ENCODE measurements at regions not wholly inside any gene's neighbourhood (a gene's known extent, or its start where the extent isn't known, plus 50 kb on each side); places are given as distances from the start of the nearest gene placed in this dataset.

DNA sequence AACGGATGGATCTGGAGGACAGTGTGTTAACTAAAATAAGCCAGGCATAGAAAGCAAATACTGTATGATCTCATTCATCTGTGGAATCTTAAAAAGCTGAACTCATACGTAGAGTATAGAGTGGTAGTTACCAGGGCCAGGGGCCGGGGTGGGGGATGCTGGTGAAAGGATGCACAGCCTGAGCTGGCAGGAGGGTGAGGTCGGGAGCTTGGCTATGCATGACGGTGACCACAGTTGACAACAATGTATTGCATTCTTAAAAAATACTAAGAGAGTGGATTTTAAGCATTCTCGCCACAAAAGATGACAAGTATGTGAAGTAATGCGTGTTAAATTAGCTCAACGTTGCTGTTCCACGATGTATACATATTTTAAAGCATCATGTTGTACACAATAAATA, 351.3 kb downstream of the TMEM121 start:
- intact Hi-C loops (cut with micrococcal nuclease) = no loop called here
- Histone ChIP-seq H3K27ac (ENCODE audit: insufficient read depth, low read depth, low read length) (no peak overlapping the region), H3K79me2 (ENCODE audit: control insufficient read depth, insufficient read depth, low read length) (no peaks in the 10 kb centered on the region), H3K9ac (replicated peaks; ENCODE audit: extremely low read depth, insufficient read depth, low read length) (no peak overlapping the region), H3K4me3 (replicated peaks in 1 of 3; ENCODE audit: insufficient read depth in 1 of 3, low read depth in 1 of 3, low read length in 3 of 3) (no peak overlapping the region), H3K4me2 (ENCODE audit: insufficient read depth, low read length) (no peak overlapping the region), H3K9me3 (replicated peaks; ENCODE audit: control insufficient read depth, insufficient read depth, low read length) (no peaks in the 10 kb centered on the region), H3K9me1 (replicated peaks; ENCODE audit: control insufficient read depth, extremely low read depth, insufficient read depth, low read length) (no peaks in the 10 kb centered on the region), H3K4me1 (ENCODE audit: control insufficient read depth, extremely low read depth, insufficient read depth, low read length) (no peaks in the 10 kb centered on the region), H2AFZ (ENCODE audit: low read depth, low read length) (no peak overlapping the region), H3K27me3 (ENCODE audit: control insufficient read depth in 2 of 2, insufficient read depth in 2 of 2, low read length in 2 of 2) (no peaks in the 10 kb centered on the region), H4K20me1 (replicated peaks; ENCODE audit: control insufficient read depth, extremely low read depth, insufficient read depth, low read length) (no peaks in the 10 kb centered on the region), H3K36me3 (ENCODE audit: control insufficient read depth in 2 of 2, extremely low read depth in 1 of 2, insufficient read depth in 2 of 2, low read length in 2 of 2) (no peaks in the 10 kb centered on the region)
- ChIA-PET POLR2A (no interaction called here), CTCF (no interaction called here)
- FAIRE-seq = no peak
- no TSS peak for BruUV-seq (replicated peaks)
- no peak for TF ChIP-seq FOS (IDR thresholded peaks at IDR 0.05; ENCODE audit: borderline replicate concordance, insufficient read depth, low read length)
- TF ChIP-seq MYC (IDR thresholded peaks at IDR 0.05; ENCODE audit: low read depth, low read length) = no peak
- TF ChIP-seq GATA2 (IDR thresholded peaks at IDR 0.05; ENCODE audit: insufficient read depth, insufficient read length, low read depth, low read length) = no peak
- TF ChIP-seq MAX (IDR thresholded peaks at IDR 0.05; ENCODE audit: insufficient read depth, insufficient read length) = no peak
- no peak for TF ChIP-seq JUN (IDR thresholded peaks at IDR 0.05; ENCODE audit: borderline replicate concordance, insufficient read depth, insufficient read length, low read depth)
- TF ChIP-seq CTCF (IDR thresholded peaks at IDR 0.05; ENCODE audit: extremely low read depth in 1 of 2, insufficient read depth in 1 of 2, low read depth in 1 of 2, low read length in 2 of 2) = no peak
- TF ChIP-seq POLR2A (IDR thresholded peaks at IDR 0.05; ENCODE audit: low read depth, low read length) = no peak
- no peak for TF ChIP-seq EZH2 (IDR thresholded peaks at IDR 0.05; ENCODE audit: borderline replicate concordance, low read depth, low read length, severe bottlenecking)
- no peak for TF ChIP-seq POLR2AphosphoS5 (IDR thresholded peaks at IDR 0.05; ENCODE audit: insufficient read depth, low read depth, low read length)
- DNase-seq (ENCODE audit: low read depth, low spot score) = no peak
- dilution Hi-C loops (cut with MboI; ENCODE audit: extremely low pct_ligation_motif_present, low sequenced_read_pairs) = no loop called here

Data from endothelial cell of umbilical vein (primary cell).